ENCODE measurements at regions not wholly inside any gene's neighbourhood (a gene's known extent, or its start where the extent isn't known, plus 50 kb on each side); places are given as distances from the start of the nearest gene placed in this dataset.
"Not testable (repeated sequence)": the region's sequence is repeated elsewhere in the genome, so short reads cannot be mapped to it uniquely, and the experiment has no call there.

DNA sequence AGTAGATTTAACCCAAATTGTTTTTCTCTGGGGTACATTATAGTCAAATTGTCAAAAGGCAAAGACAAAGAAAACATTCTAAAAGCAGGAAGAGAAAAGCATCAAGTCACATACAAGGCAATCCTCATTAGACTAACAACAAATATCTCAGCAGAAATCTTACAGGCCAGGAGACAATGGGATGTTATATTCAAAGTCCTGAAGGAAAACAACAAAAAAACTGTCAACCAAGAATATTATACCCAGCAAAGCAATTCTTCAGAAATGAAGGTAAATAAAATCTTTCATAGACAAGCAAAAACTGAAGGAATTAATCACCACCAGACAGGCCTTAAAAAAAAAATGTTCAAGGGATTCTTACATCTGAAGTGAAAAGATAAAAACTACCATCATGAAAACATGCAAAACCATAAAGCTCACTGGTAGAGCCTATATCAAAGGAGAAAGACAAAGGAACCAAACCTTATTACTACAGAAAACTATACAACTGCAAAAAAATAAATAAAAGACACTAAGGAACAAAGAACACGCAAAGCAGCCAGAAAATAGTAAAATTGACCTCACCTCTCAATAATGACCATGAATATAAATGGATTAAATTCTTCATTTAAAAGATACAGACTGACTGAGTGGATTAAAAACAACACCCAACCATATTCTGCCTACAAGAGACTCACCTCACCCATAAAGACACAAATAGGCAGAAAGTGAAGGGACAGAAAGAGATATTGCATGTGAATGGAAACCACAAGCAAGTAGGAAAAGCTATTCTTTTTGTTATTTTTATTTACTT lies 113.8 kb upstream of the ZC3H11B start:
- DNase-seq, result no peak

DNA sequence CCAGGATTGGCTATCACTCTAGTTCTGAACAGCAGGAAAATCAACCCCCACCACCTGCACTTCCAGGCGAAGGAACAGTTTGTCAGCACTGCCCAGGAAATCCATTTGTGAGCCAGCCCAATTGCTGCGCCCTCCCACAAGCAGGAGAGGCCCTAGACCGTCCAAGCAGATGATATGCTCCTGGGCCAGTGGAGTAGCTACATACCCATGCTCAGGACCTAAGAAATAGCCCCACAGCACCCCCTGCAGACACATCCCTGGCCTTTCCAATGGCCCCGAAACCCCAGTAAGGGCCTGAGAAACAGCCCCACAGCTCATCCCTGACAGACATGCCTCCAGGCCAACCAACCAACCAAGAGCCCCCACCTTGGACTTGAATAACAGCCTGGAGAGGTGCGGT lies 111.5 kb upstream of the ZC3H11B start:
- no peak for DNase-seq

DNA sequence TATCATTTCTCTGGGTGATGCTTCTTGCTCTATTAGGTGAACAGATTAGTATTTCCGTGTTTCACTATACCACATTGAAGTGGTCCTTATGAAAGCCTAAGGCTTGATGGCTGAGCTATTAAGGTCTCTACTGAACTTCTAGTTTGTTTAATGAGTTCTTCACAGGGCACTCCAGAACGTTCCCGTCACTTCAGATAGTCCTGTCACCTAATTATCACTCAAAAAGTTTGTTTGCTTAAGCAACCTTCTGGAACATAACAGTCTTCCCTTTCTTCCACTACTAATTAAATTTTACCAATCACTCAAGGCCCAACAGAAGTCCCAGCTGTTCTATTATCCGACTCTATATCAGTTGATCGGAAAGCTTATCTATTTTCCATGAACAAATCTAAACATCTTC lies 104.6 kb upstream of the ZC3H11B start:
- no peak for DNase-seq

DNA sequence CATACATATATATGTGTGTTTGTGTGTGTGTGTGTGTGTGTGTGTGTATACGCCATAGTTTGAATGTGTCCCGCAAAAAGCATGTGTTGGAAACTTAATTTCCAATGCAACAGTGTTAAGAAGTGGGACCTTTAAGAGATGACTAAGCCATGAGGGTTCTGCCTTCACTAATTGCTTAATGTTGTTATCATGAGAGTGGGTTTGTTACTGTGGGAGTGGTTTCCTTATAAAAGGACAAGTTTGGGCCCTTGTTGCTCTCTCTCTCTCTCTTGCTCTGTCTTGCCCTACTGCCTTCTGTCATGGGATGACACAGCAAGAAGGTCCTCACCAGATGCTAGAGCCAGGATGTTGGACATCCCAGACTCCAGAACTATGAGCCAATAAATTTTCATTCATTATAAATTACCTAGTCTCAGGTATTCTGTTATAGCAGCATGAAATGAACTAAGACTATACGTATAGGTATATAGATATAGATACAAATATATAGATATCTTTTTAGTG lies 103.8 kb upstream of the ZC3H11B start:
- DNase-seq, result no peak

DNA sequence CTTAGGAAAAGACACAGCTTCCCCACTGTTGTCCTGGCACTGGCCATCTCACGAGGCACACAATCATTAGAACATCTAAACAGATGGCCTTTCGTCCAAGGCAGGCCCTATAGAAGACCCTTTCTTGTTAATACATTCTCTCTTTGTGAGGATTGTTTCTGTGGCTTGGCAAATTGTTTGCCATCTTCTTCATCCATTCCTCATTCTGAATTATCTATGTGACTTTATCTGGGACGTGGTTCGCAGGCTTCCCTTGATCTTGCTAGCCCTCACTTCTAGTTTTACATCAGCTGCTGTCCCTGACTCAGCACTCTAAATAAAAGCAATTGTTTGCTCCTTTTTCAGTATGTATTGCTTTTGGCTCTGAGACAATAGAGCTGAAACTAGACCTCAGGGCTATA lies 101.1 kb upstream of the ZC3H11B start:
- no peak for DNase-seq

DNA sequence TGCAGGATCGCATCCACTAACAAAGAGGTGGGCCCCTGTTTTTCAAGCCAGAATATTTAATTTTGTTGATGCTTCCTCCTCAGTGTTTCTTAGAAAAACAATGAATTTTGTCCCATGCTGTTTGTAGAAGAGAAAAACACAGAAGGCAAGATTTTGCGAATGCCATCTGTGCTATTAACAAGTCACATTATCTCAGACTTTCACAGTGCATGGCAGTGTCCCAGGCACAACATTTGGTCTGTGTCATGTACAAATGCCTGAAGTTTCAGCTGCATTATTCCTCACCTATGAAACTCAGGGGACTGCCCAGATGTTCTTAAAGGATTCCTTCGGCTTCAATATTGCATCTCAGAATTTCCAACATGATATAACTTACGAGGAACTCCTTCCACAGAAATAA lies 99.6 kb upstream of the ZC3H11B start:
- no peak for DNase-seq

DNA sequence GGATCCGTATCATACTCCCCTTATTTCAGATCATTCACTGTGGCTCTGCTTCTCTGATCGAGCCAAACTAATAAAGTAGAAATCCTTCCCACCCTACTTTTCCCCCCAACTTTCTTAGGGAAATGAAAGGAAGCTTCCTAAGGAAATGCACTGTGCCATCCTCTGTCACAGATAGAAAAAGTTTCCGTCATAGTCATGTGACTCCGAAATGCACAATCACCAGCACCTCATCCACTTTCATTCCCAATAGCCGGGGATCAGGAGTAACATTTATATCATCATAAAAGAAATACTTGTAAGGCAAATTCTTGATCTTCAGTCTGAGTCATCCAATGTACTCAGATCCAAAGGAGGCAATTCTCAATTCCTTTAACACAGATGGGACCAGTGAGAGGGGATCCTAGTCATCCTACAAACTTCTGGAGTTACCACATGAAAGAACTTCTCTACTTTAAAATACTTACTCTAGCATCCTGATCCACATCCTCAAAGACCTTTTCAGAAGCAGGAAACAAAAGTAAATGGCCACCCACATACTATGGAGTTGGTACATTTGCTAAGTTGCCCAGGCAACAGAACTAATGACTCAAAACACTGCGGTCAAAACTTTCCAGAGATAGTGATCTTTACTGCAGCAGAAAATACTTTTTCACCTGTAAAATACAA lies 97.8 kb upstream of the ZC3H11B start:
- no peak for DNase-seq

DNA sequence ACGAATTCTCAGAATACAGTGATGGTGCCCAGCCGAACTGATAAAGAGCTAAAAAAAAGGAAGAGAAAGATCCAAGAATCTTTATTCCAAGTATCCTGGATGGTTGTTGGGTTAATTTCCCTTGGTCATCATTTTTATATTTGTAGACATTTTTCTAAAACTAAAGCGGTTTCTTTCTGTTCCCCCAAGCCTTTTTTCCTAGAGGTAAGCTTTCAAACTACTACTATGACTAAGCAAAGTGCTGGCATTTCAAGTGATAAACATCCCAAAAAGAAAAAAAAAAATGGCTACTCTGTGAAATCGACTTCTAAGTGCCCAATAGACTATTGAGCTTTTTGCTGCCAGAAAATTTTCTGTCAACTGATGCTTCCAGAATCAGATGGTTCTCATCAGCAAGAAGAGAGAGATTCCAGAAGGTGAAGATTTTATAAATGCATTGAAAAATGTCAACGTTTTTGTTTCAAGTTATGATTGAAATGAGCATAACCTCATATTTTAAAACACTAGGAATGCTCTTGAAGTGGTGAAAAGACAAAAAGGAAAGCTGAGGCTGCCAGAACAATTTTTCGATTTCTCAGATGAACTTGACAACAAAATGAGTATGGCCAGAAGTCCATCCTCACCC lies 96.1 kb upstream of the ZC3H11B start:
- DNase-seq, result no peak

DNA sequence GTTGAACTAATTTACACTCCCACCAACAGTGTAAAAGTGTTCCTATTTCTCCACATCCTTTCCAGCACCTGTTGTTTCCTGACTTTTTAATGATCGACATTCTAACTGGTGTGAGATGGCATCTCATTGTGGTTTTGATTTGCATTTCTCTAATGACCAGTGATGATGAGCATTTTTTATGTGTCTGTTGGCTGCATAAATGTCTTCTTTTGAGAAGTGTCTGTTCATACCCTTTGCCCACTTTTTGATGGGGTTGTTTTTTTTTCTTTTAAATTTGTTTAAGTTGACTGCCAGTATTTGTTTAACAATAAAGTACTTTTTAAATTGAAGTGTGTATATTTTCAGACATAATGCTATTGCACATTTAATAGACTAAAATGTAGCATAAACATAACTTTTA lies 95.0 kb upstream of the ZC3H11B start:
- not testable (repeated sequence) for DNase-seq

DNA sequence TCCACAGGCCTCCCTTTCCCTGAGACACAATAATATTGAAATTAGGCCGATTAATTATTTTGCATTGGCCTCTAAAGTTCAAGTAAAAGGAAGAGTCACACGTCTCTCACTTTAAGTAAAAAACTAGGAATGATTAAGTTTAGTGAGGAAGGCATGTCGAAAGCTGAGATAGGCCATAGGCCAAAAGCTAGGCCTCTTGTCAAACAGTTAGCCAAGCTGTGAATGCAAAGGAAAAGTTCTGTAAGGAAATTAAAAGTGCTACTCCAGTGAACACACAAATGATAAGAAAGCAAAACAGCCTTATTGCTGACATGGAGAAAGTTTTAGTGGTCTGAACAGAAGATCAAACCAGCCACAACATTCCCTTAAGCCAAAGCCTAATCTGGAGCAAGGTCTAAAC lies 91.4 kb upstream of the ZC3H11B start:
- DNase-seq, result not testable (repeated sequence)

DNA sequence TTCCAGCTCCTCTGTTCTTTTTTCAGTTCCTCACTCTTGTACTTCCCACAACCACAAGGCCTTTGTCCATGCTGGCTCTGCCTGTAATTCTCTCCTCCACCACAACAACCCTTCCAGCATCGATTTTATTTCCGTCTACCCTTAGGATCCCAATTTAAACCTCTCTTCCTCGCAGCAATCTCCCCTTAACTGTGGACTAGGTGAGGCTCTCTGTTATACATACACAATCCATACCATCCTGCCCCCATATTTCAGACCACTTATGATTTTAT lies 90.4 kb upstream of the ZC3H11B start:
- no peak for DNase-seq

DNA sequence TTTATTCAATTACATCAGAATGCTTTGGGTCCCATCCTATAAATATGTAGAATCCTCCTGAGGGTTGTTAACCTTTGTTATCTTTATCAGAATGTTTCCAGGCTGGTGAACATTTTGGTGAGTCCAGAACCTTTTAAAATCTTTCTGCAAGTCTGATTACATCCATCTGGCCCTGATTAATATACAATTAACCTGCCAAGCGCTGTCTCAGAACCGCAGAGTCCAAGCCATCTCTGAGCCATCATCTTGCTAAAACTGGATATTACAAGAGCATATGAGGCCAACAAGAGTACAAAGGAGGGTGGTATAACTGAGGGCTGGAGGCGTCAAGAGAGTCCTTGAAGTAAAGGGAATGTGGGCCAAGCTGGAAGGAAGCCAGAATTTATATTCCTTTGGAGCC lies 88.6 kb upstream of the ZC3H11B start:
- DNase-seq, result no peak

DNA sequence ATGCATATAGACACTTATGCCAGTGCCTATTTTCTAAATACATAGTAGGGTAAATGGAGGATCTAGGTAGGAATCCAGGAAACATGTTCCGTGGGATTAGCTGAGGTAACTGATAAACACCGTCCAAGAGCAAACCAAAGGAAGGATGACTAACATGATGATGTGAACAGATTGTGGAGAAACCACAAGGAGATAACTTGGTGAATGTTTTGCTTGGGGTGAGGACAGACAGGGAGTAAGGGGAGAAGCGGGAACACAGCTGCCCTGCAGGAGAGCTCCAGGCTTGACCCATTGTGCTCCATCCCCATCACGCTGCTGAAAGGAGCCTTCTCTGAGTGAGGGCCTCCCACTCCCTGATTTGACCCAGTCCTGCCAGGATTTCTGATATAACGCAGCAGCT lies 87.0 kb upstream of the ZC3H11B start:
- no peak for DNase-seq

DNA sequence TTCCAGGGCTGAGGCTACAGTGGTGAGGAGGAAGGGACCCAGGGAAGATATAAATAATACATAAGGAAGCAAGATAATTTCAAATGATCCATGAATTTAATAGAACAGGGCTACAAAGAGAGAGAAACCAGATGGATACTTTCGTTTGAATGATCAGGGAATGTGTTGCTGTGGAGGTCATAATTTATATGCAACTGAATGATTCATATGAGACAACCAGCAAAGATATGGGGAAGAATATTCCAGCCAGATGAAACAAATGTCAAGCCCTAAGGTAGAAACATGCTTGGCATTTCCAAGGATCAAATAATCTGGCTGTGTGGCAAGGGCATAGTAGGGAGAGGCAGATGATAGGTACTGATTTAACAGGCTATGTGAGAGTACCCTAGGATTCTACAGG lies 84.8 kb upstream of the ZC3H11B start:
- no peak for DNase-seq

DNA sequence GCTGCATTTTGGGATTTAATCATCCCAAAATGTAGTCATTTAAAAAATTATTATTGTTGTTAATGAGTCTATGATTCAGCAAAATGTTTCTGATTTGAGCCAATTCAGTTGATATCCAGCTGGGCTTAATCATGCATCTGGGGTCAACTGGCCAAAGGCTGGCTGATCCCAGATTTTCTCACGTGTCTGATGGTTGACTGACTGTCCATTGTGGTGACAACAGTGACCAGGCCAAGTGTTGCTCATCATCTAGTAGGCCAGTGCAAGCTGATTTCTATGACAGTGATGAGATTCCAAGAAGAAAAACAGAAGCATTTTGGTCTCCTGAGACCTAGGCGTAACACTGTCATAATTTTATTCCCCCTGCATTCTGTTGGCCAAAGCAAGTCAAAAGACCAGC lies 80.1 kb upstream of the ZC3H11B start:
- no peak for DNase-seq

DNA sequence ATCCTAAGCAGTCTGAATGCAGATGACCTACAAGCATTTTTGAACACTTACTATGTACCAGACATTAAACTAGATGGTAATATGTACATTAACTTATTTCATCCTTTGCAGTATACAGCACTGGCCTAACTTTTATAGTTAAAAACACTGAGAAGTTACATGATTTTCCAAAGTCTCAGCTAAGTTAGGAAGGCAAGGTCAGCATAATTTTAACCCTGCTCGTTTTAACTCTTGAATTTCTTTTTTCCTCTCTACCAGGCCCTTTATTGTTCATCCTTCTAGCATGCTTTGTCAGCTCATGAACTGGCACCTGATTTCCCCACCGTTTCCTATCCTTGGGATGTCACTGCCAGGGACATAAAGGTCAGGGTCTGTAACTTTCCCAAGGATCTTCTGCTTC lies 76.9 kb upstream of the ZC3H11B start:
- DNase-seq, result no peak

DNA sequence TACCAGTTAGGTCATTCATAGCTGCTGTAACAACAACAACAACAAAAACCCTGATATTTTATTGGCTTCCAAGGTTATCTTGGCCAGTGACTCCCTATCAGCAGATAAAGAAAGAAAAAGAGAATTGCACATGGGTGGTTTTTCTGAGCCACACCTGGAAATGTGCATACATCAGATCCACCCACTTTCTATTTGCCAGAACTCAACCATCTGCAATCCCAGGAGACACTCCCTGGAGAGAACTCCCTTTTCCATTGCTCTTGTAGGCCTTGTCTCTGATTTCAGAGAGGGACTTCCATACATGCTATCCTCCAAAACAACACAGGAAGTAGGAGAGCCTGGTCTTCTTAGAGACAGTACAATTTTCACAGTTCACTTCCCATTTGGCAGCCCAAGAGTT lies 74.9 kb upstream of the ZC3H11B start:
- no peak for DNase-seq

DNA sequence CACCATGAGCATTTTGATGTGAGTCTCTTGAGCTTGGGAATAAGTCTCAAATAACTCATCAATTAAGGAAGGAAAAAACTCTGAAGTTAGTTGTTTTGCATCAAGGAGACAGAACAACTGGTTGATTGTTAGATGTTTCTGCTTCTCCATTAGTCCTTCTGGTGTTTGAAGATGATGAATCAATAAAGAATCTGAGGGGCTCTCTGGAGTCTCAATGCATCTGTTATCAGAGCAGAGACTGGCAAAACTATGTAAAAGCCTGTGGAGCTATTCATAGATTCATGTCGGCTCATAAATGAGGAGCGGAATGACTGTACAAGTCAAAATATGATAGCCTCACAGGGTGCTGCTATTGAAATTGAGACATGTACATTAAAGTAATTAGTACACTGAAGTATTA lies 73.3 kb upstream of the ZC3H11B start:
- no peak for DNase-seq

DNA sequence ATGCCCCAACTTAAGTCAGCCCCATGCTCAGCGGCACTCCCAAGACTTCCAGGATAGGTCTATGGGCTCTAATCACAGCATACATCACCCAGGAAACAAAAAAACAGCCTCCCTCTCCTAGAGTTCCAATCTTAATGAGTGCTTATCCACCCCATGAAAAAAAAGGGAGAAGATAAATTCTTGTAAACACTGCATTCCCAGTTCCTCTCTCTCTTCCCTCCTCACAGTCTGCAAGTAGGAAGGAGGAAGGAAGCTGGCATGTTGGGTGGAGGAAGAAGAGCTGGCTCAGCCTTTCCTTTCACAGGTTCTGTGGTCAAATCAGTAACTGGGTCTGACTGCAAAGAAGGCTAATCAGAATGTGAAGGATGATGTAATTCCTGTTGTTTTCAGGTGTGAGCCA lies 69.9 kb upstream of the ZC3H11B start:
- no peak for DNase-seq

DNA sequence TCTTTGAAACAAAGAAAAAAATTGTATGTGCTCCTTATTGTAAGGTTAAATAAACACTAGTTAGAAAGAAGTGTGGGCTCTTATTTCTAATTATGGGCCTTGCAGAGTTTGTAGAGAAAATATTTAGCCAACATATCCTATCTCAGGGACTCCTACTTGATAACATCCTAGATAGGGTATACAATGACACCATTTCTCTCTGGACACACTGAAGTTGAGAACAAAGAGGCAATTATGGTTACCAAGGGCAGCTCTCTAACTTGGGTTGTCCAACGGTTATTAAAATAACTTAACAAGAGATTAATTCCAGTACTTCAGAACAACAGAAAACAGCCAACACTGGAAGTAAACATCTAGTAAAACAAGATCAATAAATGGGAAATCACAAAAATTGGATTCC lies 69.0 kb upstream of the ZC3H11B start:
- DNase-seq, result no peak

DNA sequence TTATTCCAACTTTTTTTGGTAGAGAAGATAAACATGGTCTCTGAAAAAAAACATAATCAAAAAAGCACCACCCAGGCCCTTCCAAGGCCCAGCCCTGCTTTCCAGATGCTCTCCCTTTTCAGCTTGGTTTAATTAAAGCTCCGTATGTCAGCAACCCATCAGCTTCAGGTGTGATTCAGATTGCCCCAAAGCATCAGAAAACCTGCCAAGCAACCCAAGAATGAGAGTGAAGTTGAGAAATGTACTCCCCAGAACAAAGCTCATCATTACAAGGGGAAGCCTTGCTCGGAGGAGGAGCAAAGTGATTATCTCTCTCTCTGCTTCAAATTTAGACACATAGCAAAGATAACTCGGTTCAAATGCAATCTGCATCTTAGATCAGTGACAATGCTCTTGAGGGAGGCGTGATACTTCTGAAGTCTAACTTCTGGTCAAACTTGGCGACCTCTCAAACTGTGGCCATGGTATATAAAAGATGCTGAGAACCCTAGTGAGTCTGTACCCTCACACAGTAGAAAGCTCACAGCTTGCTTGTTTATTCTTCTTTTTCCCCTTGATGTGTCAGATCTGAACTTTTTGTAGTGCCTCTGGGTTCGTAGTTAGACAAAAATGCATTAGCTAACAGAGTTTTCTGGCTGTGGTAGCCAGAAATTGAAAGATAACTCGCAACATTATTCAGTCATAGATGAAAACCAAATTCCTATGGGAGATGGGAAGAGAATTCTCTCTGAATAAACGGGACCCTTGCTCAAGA lies 63.3 kb upstream of the ZC3H11B start:
- no peak for DNase-seq

DNA sequence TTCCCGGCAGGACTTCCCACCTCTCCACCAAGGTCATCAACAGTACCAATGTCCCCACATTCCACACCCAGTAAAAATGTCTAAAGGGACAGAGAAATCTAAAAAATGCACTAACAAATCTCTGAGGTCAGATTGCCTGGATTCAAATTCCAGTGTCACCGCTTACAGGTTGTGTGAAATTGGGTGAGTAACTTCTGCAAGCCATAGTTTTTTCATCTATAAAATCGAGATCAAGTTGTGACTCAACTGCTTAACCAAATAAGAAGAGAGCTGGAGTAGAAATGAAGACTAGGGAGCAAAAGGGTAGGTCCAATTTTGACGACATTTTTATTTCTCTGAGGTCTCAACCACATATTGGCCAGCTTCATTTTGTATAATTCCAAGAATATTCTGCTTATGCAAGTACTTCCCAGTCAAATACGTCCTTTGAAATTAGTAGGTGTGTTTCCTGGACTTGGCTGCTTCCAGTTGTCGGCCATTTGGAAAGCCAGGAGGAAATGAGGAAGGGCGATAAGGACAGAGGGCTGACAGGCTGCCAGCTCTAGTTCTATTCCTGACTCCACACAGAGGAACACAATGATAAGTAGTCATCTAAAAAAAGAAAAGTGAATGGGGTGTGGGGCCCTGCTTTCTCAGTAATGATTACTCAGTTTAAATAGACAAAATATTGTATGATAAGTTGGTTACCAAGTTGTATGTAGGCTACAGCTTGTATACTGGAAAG lies 57.7 kb upstream of the ZC3H11B start:
- no peak for DNase-seq

DNA sequence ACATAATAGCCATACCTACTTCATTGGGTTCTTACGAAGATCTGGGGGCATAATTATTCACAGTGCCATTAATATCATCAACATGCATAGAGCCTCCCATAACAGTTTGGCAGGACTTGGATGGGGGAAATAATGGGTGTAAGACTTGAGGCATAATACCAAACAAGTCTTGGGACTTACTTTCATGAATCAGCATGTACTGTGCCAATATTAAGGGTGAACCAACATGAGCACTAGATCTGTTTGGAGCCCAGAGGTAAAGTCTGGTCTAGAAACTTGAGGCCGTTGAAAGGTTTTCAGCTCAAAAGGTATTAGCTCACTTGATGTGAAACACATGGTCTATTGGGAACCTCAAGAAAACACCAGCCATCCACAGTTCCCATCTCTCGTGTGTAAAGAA lies 56.7 kb upstream of the ZC3H11B start:
- DNase-seq, result no peak
